HG03571 (cell line): ENCODE measurements at regions not wholly inside any gene's neighbourhood (a gene's known extent, or its start where the extent isn't known, plus 50 kb on each side); places are given as distances from the start of the nearest gene placed in this dataset.
A peak's percentile ranks its signal among the peaks of the same experiment; 100 is the strongest.

Experiments
- ATAC-seq: cut with Tn5 transposase; IDR thresholded peaks from one replicate; pipeline ENCODE4 v1.9.1; 2021; ENCODE audit not compliant: unreplicated experiment

DNA sequence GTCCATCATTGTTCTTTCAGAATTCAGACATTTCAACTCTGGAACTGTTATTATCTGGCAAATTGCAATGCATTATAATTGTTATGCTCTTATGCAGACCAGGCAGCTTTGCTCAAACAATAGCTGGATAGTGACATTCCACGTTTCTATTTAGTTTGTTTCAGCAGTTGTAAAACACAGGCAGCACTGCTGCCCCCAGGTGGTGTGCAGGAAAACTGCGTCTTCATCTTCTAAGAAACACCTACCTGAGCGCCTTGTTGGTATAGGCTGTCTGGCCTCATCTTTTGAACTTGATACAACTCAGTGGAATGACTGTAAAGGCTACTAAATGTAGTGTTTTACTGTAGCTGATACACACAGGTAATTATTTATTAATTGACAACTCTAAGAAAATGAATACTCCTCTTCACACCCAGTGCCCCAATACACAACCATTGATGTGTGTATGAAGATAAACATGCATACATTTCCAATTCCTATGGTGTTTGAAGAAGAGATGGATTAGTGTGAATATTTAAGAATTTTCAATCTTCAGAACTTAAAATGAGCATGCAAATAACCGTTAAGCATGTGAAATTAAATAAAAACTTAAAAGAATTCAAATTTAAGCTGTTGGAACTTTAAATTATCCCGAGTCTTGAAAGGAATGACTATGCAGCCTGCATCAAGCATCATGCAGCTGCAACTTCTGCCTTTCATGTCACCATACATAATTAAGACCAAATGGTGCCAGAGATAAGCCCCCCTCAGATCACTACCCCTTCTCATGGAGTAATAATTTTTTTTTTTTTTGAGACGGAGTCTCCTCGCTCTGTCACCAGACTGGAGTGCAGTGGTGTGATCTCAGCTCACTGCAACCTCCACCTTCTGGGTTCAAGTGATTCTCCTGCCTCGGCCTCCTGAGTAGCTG, 85.6 kb downstream of the CD8B2 start:
- no peak for ATAC-seq

DNA sequence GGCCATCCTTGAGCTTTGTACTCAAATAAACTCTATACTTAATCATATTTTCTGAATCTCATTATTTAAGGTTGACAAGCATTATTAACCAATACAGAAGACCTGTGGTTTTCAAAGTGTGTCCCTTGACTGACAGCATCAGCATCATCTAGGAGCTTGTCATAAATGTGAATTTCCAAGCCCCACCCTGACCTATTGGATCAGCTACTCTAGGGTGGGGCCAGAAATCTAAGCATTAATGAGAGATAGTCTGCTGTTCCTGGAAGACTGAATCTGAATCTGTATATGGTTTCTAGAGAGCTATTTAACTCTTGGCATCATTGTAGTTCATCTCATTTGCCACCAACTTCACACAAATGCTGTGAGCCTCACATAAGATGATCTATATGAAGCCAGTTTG, 86.6 kb downstream of the CD8B2 start:
- no peak for ATAC-seq

DNA sequence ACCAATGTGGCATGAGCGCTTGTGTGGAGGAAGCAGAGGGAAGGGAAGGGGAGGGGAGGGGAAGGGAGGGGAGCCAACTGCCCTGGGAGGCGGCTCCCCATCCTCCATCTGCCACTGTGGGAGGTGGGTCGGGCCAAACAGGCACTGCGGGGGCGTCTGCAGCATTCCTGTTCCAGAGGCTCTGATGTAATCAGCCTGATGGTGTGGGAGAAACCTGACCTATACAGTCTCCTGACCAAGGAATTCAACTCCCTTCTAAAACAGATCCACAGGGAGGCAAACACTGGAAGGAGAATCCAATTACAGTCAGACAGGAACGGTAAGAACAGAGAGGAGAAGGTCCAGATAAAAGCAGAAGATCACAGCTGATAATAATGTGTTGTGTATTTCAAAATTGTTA, 88.8 kb downstream of the CD8B2 start:
- no peak for ATAC-seq

DNA sequence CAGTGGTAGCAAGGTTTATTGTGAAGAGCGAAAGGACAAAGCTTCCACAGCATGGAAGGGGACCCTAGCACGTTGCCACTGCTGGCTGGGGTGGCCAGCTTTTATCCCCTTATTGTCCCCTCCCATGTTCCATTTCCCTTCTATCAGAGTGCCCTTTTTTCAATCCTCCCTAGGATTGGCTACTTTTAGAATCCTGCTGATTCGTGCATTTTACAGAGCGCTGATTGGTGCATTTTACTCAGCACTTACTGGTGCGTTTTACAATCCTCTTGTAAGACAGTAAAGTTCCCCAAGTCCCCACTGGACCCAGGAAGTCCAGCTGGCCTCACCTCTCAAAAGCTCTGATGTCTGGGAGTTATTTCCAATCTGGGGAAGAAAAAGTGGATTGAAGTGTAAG, 90.1 kb downstream of the CD8B2 start:
- no peak for ATAC-seq

DNA sequence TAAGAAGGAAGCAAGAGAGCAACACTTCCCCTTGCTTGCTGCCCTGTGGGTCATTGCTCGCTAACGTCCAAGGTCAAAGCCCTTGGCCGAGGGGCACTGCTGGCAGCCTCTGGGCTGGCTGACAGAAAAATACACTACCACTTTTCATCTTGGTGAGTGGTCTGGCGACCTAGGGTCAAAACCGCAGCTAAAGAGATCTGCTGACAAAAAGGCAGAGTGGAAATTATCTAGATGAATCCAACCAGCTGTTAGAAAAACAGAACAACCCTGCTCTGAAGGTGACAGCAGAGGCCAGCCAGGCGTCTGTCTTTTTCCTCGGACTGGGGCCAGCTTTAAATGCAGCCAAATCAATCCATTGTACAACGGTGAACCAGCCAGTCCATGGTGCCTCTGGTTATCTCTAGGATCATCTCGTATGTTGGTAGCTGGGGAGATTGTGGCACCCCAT, 92.6 kb downstream of the CD8B2 start:
- ATAC-seq = no peak

DNA sequence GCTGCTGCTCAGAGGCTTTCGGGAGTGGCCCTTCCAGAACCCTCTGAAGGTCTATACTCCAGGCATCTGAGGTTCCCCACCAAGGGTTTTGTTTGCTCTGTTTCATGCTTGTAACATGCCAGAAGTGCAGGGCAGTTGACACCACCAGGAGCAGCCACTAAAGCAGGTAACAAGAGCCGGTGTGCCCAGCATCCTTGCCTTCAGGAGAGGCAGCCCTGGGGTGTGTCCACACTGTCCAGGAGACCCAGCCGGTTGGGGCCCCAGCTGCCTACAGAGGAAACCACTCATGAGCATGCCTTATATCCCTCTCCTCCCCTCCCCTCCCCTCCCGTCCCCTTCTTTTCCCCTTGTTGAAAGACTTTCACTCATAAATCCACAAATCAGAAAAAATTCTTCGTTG, 93.1 kb downstream of the CD8B2 start:
- no peak for ATAC-seq

DNA sequence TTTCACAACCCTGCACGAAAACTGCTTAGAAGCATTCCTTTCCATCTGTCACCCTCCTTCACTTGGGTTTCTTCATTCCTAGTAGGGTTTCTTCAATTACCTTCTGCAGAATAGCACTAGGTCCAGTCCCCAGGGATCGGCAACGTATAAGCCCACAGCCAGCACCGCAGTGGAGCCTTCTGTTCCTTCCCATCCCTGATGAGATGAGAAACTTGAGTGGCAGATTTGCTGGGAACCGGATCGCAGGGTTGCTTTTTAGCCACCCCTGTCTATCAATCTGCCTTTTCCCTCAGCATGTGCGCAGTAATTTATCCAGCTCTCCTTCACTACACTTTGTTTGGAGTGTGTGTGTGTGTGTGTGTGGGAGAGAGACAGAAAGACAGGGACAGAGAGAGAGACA, 94.2 kb downstream of the CD8B2 start:
- ATAC-seq = no peak

DNA sequence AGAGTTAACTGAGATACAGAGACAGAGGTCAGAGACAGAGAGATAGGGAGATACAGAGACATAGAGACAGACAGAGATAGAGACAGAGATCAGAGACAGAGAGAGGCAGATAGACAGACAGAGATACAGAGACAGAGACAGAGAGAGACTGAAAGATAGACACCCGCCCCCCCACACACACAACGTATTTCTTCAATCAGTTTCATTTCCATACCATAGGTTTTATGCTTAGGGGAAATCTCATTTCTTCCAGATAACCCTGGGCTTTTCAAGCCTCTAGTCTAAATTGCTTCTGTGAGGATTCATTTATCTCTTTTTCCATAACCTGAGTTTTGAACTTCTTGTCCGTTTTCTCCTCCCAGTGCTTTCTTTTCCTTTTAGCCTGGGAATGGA, 94.6 kb downstream of the CD8B2 start:
- peak; percentile 26 for ATAC-seq

DNA sequence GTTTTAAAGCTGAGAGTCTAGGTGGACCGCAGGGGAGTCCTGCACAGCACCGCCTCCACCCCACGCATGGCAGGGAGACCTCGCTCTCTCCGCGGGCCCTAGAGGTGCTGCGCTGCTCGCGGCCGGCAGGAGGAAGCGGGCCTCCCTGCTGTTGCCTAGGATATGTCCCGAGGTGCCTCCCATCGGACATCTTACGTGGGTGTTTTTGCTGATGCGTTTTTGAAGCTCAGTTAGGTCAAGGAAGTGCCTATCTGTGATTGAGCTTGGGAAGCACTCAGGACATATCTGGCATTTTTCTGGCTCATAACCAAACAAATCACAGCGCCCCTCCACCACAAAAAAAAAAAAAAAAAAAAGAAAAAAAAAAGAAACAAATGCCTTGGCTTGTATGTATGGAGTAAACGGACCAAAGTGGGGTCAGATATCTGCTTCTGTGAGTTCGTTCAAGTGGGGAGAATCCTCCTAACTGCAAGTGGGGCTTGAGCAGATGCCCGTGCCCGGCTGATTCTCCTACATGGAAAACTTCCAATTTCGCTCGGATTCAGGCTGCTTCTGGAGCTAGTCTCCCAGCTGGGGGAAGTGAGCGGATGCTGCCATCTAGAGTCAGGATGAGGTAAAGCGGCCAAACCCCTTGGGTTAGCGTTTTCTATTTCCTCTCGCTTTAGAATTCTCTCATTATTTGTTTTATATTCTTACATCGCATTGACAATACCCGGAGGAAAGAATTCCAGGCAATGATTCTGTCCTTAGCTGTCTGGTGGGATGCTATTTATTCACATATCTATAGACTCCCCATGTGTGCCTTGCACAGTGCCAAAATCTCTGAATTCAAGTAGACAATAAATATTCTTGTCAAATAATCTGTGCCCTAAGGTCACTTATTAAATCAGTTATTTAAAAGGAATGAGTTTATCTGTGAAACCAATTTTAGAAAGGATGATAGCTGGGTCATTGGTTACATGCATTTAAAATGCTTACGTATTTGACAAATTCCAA, 95.3 kb downstream of the CD8B2 start:
- peak; percentile 58 for ATAC-seq

DNA sequence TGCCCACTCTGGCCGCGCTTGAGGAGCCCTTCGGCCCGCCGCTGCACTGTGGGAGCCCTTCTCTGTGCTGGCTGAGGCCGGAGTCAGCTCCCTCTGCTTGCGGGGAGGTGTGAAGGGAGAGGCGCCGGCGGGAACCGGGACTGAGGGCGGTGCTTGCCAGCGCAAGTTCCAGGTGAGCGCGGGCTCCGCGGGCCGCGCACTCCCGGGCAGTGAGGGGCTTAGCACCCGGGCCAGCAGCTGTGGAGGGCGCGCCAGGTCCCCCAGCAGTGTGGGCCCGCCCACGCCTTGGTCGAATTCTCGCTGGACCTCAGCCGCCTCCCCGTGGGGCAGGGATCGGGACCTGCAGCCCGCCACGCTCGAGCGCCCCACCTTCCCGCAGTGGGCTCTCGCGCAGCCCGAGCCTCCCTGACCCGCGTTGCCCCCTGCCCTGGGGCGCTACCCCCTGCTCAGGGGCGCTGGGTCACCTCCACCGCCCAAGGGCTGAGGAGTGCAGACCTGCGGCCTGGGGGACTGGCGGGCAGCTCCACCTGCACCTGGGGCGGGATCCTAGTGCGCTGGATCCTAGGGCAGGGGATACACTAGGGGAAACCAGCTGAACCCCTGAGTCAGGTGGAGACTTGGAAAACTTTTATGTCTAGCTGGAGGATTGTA, 97.3 kb downstream of the CD8B2 start:
- ATAC-seq = no peak

DNA sequence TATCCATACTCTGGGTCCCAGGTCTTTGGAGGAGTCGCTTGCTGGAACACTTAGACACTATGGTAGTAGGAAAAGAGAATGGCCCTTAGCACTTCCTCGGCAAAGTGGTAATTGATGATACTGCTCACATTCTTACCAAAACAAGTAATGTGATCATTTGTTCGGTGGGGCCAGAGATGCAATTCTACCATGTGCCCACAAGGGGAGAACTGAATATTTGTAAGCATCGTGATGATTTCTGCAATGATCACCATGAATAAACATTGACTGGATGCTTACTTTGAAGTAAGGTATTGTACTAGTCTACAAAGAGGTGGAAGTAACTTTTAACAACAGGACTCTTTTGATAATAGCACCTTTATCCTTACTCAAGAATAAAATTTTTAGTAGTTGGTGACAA, 109.7 kb downstream of the CD8B2 start:
- no peak for ATAC-seq

DNA sequence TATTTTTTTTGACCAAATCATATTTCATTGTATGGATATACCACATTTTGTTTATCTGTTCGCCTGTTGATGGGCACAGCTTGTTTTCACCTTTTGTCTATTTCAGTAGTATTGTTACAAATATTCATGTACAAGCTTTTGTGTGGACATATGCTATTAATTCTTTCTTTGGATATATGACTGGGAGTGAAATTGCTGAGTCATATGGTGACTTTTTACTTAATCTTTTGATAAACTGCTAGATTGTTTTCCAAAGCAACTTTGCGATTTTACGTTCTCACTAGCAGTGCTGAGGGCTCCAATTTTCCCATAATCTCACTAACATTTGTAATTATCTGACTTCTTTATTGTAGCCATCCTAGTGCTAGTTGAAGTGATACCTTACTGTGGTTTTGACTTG, 112.4 kb downstream of the CD8B2 start:
- ATAC-seq = no peak

DNA sequence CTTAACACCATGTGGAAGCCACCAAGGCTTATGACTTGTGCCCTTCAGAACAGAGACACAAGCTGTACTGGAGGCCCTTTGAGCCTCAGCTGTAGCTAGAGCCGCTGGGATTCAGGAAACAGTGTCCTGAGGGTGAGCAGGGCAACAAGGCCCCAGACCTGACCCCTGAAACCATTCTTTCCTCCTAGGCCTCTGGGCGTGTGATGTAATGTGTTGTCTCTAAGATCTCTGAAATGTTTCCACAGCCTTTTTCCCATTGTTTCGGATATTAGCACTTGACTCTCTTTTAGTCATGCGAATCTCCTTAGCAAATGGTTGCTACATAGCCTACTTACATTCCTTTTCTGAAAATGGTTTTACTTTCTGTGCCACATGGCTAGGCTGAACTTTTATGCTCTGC, 114.9 kb downstream of the CD8B2 start:
- no peak for ATAC-seq

DNA sequence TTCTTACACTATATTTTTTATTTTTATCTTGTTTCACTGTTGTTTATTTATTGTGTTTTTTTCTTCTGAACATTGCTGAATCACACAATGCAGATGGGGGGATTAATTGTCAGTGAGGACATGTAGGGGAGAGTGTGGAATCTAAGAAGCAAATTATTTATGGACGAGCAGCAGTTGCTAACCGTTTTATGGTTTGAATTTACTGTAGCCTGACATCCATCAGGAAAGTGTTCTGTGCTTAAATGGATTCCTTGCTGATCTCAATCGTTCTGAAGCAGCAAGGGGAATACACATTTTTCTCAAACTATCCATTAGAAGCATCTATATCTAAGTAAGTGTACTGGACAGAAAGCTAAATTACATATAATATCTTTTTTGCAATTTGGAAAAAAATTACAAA, 119.5 kb downstream of the CD8B2 start:
- ATAC-seq = no peak

DNA sequence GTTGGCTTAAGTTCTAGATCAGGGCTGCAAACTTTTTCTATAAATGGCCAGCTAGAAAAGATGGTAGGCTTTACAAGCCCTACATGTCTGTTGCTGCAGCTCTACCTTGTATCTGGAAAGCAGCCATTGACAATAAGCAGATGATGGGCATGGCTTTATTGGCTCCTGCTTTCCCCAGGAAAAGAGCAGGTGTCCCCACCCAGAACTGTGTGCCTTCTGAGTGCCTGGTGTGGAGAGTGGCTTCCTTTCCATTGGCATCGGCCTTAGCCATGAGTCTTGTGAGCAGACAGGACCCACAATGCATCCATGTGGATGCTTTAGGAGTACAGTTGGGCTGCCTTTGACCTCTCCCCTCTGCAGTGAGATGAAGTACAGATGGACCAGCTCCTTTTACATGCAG, 120.2 kb downstream of the CD8B2 start:
- no peak for ATAC-seq

DNA sequence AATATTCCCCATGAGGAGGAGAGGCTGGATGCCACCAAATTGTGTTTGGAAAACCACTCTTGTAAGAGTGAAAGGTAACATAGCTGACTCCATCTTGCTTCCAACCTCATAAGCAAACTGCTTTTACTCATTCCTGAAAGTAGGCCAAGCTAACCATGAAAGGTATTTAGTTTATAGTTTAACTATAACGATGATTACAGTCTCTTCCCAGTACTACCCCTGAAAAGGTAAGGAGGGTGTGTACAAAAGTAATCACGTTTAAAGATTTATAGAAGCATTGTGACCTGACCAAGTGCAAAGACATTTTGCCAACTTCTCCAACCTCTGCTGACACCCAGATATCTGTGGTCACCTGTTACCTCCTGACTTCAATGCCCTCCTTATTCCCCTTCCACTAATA, 122.6 kb downstream of the CD8B2 start:
- ATAC-seq = no peak

DNA sequence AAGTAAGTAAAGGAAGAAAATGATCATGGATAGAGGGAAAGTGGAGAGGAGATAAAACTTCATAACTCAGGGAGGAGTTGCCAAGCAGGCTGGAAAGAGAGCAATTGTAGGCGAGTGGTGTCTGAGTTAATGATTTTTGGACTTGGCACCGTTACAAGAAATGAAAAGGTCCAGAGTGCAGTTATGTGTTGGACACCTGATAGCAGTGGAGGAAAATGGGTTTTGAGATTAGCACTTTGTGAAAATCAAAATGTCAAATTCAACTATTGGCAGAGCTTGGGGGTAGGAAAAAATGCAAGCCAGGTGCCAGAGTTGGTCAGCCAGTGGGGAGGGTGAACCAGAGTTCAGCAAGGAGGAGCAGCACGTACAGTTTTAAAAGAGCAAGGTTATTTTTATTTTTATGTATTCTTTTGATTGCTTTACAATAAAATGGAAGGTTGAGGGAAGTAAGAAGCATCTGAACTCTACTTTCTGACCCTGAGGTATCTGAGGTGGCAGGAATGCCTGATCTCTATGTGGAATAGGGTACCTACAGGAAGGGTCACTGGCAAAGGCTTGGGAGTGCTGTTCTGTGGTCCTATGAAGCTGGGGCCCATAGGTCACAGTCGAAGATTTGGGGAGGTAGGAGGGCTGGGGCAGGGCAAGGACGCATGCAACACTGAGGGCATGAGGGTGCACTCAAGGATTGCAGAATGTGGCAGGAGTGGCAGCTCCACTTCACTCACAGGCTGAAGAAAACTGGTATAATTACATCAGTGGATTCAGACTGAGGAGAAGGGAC, 127.5 kb downstream of the CD8B2 start:
- no peak for ATAC-seq

DNA sequence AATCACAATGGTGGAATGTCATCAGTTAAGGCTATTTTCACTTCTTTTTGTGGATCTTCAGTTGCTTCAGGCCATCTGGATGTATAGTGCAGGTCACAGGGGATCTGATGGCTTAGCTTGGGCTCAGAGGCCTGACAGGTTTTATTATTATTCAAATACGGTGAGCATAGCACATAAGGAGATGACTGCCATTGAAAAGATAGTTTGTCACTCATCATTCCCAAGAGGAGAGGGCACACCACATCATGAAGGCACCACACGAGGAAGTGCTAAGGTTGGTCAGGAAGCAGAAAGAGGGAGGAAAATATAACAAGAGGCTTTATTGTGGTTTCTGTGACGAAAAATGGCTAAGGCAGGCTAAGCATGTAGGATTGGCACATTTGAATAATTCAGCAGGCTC, 131.4 kb downstream of the CD8B2 start:
- no peak for ATAC-seq

DNA sequence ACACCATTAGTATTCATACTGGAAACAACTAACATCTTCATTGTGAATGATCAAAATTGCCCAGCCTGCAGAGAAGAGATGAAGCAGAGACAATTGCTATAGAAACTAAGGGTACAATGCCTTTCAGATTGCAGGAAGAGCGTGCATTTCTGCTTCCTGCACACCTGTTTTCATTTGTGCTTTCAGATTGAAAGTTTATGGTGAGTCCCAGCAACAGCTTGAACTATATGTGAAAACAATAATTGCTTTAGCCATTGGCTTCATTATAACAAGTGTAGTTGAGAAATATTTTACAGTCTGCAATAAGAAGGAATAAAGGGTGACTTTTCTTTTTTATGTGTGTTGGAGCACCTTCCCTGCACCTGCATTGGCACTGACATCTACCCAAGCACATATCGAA, 136.3 kb downstream of the CD8B2 start:
- ATAC-seq = no peak

DNA sequence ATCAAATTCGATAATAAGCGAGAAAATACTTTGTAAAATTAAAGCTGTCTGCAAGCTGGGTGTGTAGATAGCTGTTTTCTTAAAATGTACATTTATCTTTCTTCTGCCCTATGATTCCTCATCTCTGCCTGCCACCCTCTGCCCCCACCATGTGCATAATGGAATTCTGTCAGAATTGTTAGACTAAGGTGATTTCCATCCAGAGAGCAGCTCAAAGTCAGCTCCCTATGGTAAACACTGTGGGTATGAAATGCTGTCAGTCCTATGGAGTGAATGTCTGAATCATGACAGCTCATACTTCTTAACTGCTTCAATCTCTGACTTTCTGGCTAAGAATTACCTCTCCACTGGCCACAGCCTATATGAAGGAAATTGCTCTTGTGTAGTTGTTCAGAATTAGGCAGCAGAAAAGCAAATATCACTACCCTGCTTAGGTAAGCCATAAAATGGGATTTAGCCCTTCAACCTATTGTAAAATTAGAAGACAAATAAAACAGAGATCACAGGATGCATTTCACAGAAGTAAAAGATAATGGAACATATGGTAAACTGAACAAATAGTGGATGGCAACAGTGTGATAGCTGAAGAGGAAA, 137.7 kb downstream of the CD8B2 start:
- ATAC-seq = no peak
